Neuronal stem cell (in vitro differentiated cells): ENCODE measurements at regions not wholly inside any gene's neighbourhood (a gene's known extent, or its start where the extent isn't known, plus 50 kb on each side); places are given as distances from the start of the nearest gene placed in this dataset.

ENCODE experiments used
- DNase-seq: peaks from one replicate; pipeline ENCODE4 v3.0.0-alpha.2; 2013; ENCODE audit warnings: low spot score
- H2AFZ ChIP-seq: one replicate; pipeline ENCODE4 v1.6.1; 2013; ENCODE audit warnings: mild to moderate bottlenecking, low read length, inconsistent platforms
- H2AK5ac ChIP-seq: 2 replicates; pipeline ENCODE4 v1.6.1; 2013; ENCODE audit warnings: low read depth, mild to moderate bottlenecking, inconsistent platforms, low read length, moderate library complexity, mixed read lengths
- H2BK120ac ChIP-seq: 2 replicates; pipeline ENCODE4 v1.6.1; 2013; ENCODE audit warnings: low read depth, mild to moderate bottlenecking, inconsistent platforms, low read length, moderate library complexity, mixed read lengths
- H2BK12ac ChIP-seq: one replicate; pipeline ENCODE4 v1.6.1; 2013; ENCODE audit warnings: low read length, inconsistent platforms
- H2BK15ac ChIP-seq: 2 replicates; pipeline ENCODE4 v1.6.1; 2013; ENCODE audit warnings: mild to moderate bottlenecking, low read length, inconsistent platforms, mixed read lengths
- H2BK5ac ChIP-seq: one replicate; pipeline ENCODE4 v1.6.1; 2013; ENCODE audit warnings: inconsistent platforms, mild to moderate bottlenecking, low read length, moderate library complexity
- H3K14ac ChIP-seq: one replicate; pipeline ENCODE4 v1.6.1; 2013; ENCODE audit warnings: low read length, inconsistent platforms
- H3K18ac ChIP-seq: 2 replicates; pipeline ENCODE4 v1.6.1; 2013; ENCODE audit warnings: low read length, inconsistent platforms
- H3K23ac ChIP-seq: 2 replicates; pipeline ENCODE4 v1.6.1; 2013; ENCODE audit warnings: low read depth, mild to moderate bottlenecking, mixed read lengths, low read length, inconsistent platforms; ENCODE audit not compliant: poor library complexity
- H3K27ac ChIP-seq: replicated peaks from 3 replicates; pipeline ENCODE4 v1.5.1; 2013; ENCODE audit warnings: low read length, inconsistent platforms
- H3K27me3 ChIP-seq, 3 experiments: 2 replicates each; pipeline ENCODE4 v1.6.1; 2013; ENCODE audit warnings: low read length in 3 of 3, mild to moderate bottlenecking in 2 of 3, inconsistent platforms in 1 of 3, low read depth in 1 of 3, mixed read lengths in 1 of 3, moderate library complexity in 1 of 3; ENCODE audit not compliant: control insufficient read depth in 3 of 3, insufficient read depth in 3 of 3
- H3K36me3 ChIP-seq, 2 donors: replicated peaks in 1 of 2; 2 replicates each; pipeline ENCODE4 v1.6.1; 2013; ENCODE audit warnings: low read length in 2 of 2; ENCODE audit not compliant: control insufficient read depth in 2 of 2, insufficient read depth in 2 of 2
- H3K4ac ChIP-seq: 2 replicates; pipeline ENCODE4 v1.6.1; 2013; ENCODE audit warnings: inconsistent platforms, mild to moderate bottlenecking, low read length, moderate library complexity
- H3K4me1 ChIP-seq, 2 donors: 1 replicate in 1 of 2; 2 replicates in 1 of 2; pipeline ENCODE4 v1.6.1; 2013; ENCODE audit warnings: low read length in 2 of 2, low read depth in 1 of 2; ENCODE audit not compliant: control insufficient read depth in 2 of 2, insufficient read depth in 1 of 2
- H3K4me2 ChIP-seq: one replicate; pipeline ENCODE4 v1.6.1; 2013; ENCODE audit warnings: mild to moderate bottlenecking, low read length, inconsistent platforms; ENCODE audit not compliant: insufficient read depth, poor library complexity, severe bottlenecking
- H3K4me3 ChIP-seq, 2 donors: 2 replicates each; pipeline ENCODE4 v1.5.1; 2013; ENCODE audit warnings: low read length in 2 of 2, mild to moderate bottlenecking in 2 of 2, inconsistent platforms in 1 of 2, moderate library complexity in 1 of 2
- H3K79me1 ChIP-seq: one replicate; pipeline ENCODE4 v1.6.1; 2013; ENCODE audit warnings: low read depth, mild to moderate bottlenecking, inconsistent platforms, low read length, moderate library complexity
- H3K9ac ChIP-seq: one replicate; pipeline ENCODE4 v1.6.1; 2013; ENCODE audit warnings: mild to moderate bottlenecking, low read depth, low read length, inconsistent platforms; ENCODE audit not compliant: poor library complexity
- H3K9me3 ChIP-seq, 2 donors: replicated peaks in 1 of 2; 2 replicates each; pipeline versions ENCODE3 to v1.6.1; 2013; ENCODE audit warnings: low read length in 2 of 2, mild to moderate bottlenecking in 2 of 2, inconsistent platforms in 1 of 2, low read depth in 1 of 2, mixed read lengths in 1 of 2, moderate library complexity in 1 of 2; ENCODE audit not compliant: control insufficient read depth in 2 of 2, insufficient read depth in 1 of 2
- H4K8ac ChIP-seq: one replicate; pipeline ENCODE4 v1.6.1; 2013; ENCODE audit warnings: low read depth, mild to moderate bottlenecking, inconsistent platforms, low read length, moderate library complexity
- H4K91ac ChIP-seq: one replicate; pipeline ENCODE4 v1.6.1; 2013; ENCODE audit warnings: low read length, low read depth, mild to moderate bottlenecking, inconsistent platforms; ENCODE audit not compliant: poor library complexity
- WGBS, 2 donors: extraction: QIAGEN DNeasy Blood & Tissue Kit; methylation state at CpG; one replicate each; pipeline ENCODE4 v1.1.7; 2013; ENCODE audit warnings: missing lambda C conversion rate in 2 of 2, mixed read lengths in 1 of 2; ENCODE audit not compliant: insufficient read length in 2 of 2, insufficient replicate concordance in 1 of 2; ENCODE audit errors: extremely low coverage in 2 of 2; 5-methylcytosine and 5-hydroxymethylcytosine counted together

GRCh38 chr7:8908889-8909288 is 475.5 kb downstream of the NXPH1 start:
- peaks cover 0 to 2% of the 10 kb centered on the region in 2 donors for H3K4me1 ChIP-seq
- H3K4me2 ChIP-seq: no peak overlapping the region
- no peak overlapping the region for H3K27ac ChIP-seq
- no peak for DNase-seq
- H2BK15ac ChIP-seq: no peak overlapping the region
- no peaks in the 10 kb centered on the region for H3K9me3 ChIP-seq
- no peak overlapping the region for H2BK120ac ChIP-seq
- H2BK12ac ChIP-seq: no peak overlapping the region
- H2AK5ac ChIP-seq: no peak overlapping the region
- H3K14ac ChIP-seq: no peak overlapping the region
- H4K91ac ChIP-seq: no peak overlapping the region
- no peaks in the 10 kb centered on the region for H3K36me3 ChIP-seq
- no peak overlapping the region for H3K4ac ChIP-seq
- no peak overlapping the region for H3K18ac ChIP-seq
- H2BK5ac ChIP-seq: no peak overlapping the region
- no peak overlapping the region for H3K9ac ChIP-seq
- no peak overlapping the region for H3K4me3 ChIP-seq
- H3K27me3 ChIP-seq: no peaks in the 10 kb centered on the region
- H4K8ac ChIP-seq: no peak overlapping the region
- WGBS, 2 donors: no CpG with 5 or more reads among the region's 1 CpG
- H2AFZ ChIP-seq: no peak overlapping the region
- no peak overlapping the region for H3K23ac ChIP-seq
- H3K79me1 ChIP-seq: no peaks in the 10 kb centered on the region

- Histone ChIP-seq H2BK12ac (no peak overlapping the region), H3K18ac (no peak overlapping the region), H3K4ac (no peak overlapping the region), H3K4me3 (no peak overlapping the region), H2BK15ac (no peak overlapping the region), H3K27me3 (no peaks in the 10 kb centered on the region), H3K9ac (no peak overlapping the region), H2BK120ac (no peak overlapping the region), H3K14ac (no peak overlapping the region), H2BK5ac (no peak overlapping the region), H3K36me3 (no peaks in the 10 kb centered on the region), H2AK5ac (no peak overlapping the region), H4K91ac (no peak overlapping the region), H3K27ac (no peak overlapping the region), H3K23ac (no peak overlapping the region), H3K9me3 (no peaks in the 10 kb centered on the region), H3K4me1 (peaks cover 0 to 2% of the 10 kb centered on the region in 2 donors), H2AFZ (no peak overlapping the region), H3K79me1 (no peaks in the 10 kb centered on the region), H3K4me2 (no peak overlapping the region), H4K8ac (no peak overlapping the region)
- no peak for DNase-seq
- no CpG with 5 or more reads among the region's 2 CpGs for WGBS, 2 donors
These were observed 480.3 kb downstream of the NXPH1 start for GRCh38 chr7:8913682-8914081.

GRCh38 chr7:8921807-8922206 is 488.4 kb downstream of the NXPH1 start:
- Histone ChIP-seq H3K9me3 (no peaks in the 10 kb centered on the region), H3K4me2 (no peak overlapping the region), H3K23ac (no peak overlapping the region), H4K91ac (no peak overlapping the region), H2BK5ac (no peak overlapping the region), H3K4me1 (no peaks in the 10 kb centered on the region), H2AK5ac (no peak overlapping the region), H3K36me3 (no peaks in the 10 kb centered on the region), H2AFZ (no peak overlapping the region), H2BK15ac (no peak overlapping the region), H4K8ac (no peak overlapping the region), H3K4ac (no peak overlapping the region), H2BK120ac (no peak overlapping the region), H3K14ac (no peak overlapping the region), H3K18ac (no peak overlapping the region), H3K27ac (no peak overlapping the region), H3K27me3 (no peaks in the 10 kb centered on the region), H3K4me3 (no peak overlapping the region), H3K9ac (no peak overlapping the region), H3K79me1 (no peaks in the 10 kb centered on the region), H2BK12ac (no peak overlapping the region)
- DNase-seq: no peak
- WGBS, 2 donors: no CpG with 5 or more reads among the region's 1 CpG

- H3K36me3 ChIP-seq: no peaks in the 10 kb centered on the region
- no peak overlapping the region for H4K8ac ChIP-seq
- no peak overlapping the region for H3K4me2 ChIP-seq
- no CpG with 5 or more reads among the region's 2 CpGs for WGBS, 2 donors
- H3K9me3 ChIP-seq: no peaks in the 10 kb centered on the region
- no peak overlapping the region for H3K14ac ChIP-seq
- no peak overlapping the region for H3K23ac ChIP-seq
- no peak overlapping the region for H3K4me3 ChIP-seq
- H3K4me1 ChIP-seq: no peaks in the 10 kb centered on the region
- no peak overlapping the region for H2AFZ ChIP-seq
- no peak overlapping the region for H2BK5ac ChIP-seq
- H2BK120ac ChIP-seq: no peak overlapping the region
- no peak overlapping the region for H3K4ac ChIP-seq
- H2AK5ac ChIP-seq: no peak overlapping the region
- H2BK15ac ChIP-seq: no peak overlapping the region
- no peak overlapping the region for H3K9ac ChIP-seq
- H2BK12ac ChIP-seq: no peak overlapping the region
- H3K27me3 ChIP-seq: no peaks in the 10 kb centered on the region
- no peak overlapping the region for H3K18ac ChIP-seq
- DNase-seq: no peak
- H4K91ac ChIP-seq: no peak overlapping the region
- no peak overlapping the region for H3K27ac ChIP-seq
- H3K79me1 ChIP-seq: no peaks in the 10 kb centered on the region
These were observed 489.3 kb downstream of the NXPH1 start for GRCh38 chr7:8922726-8923125.
